ENCODE measurements at regions not wholly inside any gene's neighbourhood (a gene's known extent, or its start where the extent isn't known, plus 50 kb on each side); places are given as distances from the start of the nearest gene placed in this dataset.

- TF ChIP-seq, protein P1, sequence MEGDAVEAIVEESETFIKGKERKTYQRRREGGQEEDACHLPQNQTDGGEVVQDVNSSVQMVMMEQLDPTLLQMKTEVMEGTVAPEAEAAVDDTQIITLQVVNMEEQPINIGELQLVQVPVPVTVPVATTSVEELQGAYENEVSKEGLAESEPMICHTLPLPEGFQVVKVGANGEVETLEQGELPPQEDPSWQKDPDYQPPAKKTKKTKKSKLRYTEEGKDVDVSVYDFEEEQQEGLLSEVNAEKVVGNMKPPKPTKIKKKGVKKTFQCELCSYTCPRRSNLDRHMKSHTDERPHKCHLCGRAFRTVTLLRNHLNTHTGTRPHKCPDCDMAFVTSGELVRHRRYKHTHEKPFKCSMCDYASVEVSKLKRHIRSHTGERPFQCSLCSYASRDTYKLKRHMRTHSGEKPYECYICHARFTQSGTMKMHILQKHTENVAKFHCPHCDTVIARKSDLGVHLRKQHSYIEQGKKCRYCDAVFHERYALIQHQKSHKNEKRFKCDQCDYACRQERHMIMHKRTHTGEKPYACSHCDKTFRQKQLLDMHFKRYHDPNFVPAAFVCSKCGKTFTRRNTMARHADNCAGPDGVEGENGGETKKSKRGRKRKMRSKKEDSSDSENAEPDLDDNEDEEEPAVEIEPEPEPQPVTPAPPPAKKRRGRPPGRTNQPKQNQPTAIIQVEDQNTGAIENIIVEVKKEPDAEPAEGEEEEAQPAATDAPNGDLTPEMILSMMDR (IDR thresholded peaks at IDR 0.05; ENCODE audit: extremely low read depth, insufficient read depth, missing control alignments) = no peak
- in situ Hi-C loops (cut with MboI; ENCODE audit: low pct_unique_long_range_greater_than_20kb, low sequenced_read_pairs, unreplicated experiment) = no loop called here
- no peak for DNase-seq (ENCODE audit: low spot score)
These were observed 137.5 kb downstream of the C5orf15 start for GRCh38 chr5:133830911-133831310.

DNA sequence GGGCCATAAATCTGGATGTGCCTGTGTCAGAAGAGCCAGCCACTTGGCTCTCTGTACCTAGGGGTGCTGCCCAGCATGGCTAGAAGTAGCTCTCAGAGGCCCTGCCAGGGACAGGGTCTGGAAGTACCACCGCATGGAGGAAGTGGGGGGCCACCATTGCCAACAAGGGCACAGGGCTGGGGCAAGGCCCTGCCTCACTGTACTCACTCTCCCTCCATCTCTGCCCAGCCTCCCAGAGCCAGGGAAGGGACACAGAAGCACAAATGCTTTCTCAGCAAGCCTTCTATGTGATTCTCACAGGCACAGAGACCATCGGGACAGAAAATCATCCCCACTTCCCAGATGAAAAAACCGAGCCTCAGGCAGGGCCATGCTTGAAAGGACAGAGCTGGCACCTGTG is 138.1 kb downstream of the C5orf15 start:
- no peak for DNase-seq (ENCODE audit: low spot score)
- TF ChIP-seq, protein P1 (IDR thresholded peaks at IDR 0.05; ENCODE audit: extremely low read depth, insufficient read depth, missing control alignments) = no peak
- in situ Hi-C loops (cut with MboI; ENCODE audit: low pct_unique_long_range_greater_than_20kb, low sequenced_read_pairs, unreplicated experiment) = no loop called here

GRCh38 chr5:133829786-133830185 is 138.6 kb downstream of the C5orf15 start:
- TF ChIP-seq, protein P1 (IDR thresholded peaks at IDR 0.05; ENCODE audit: extremely low read depth, insufficient read depth, missing control alignments) = no peak
- no peak for DNase-seq (ENCODE audit: low spot score)
- in situ Hi-C loops (cut with MboI; ENCODE audit: low pct_unique_long_range_greater_than_20kb, low sequenced_read_pairs, unreplicated experiment) = no loop called here

- in situ Hi-C loops (cut with MboI; ENCODE audit: low pct_unique_long_range_greater_than_20kb, low sequenced_read_pairs, unreplicated experiment) = no loop called here
- DNase-seq (ENCODE audit: low spot score) = no peak
- TF ChIP-seq, protein P1 (IDR thresholded peaks at IDR 0.05; ENCODE audit: extremely low read depth, insufficient read depth, missing control alignments) = no peak
These were observed 139.7 kb downstream of the C5orf15 start for GRCh38 chr5:133828722-133829121.

- TF ChIP-seq, protein P1 (IDR thresholded peaks at IDR 0.05; ENCODE audit: extremely low read depth, insufficient read depth, missing control alignments) = no peak
- in situ Hi-C loops (cut with MboI; ENCODE audit: low pct_unique_long_range_greater_than_20kb, low sequenced_read_pairs, unreplicated experiment) = no loop called here
- DNase-seq (ENCODE audit: low spot score) = no peak
These were observed 140.6 kb downstream of the C5orf15 start for GRCh38 chr5:133827830-133828229.

- in situ Hi-C loops (cut with MboI; ENCODE audit: low pct_unique_long_range_greater_than_20kb, low sequenced_read_pairs, unreplicated experiment) = no loop called here
- TF ChIP-seq, protein P1 (IDR thresholded peaks at IDR 0.05; ENCODE audit: extremely low read depth, insufficient read depth, missing control alignments) = no peak
- DNase-seq (ENCODE audit: low spot score) = no peak
These were observed 141.4 kb downstream of the C5orf15 start for GRCh38 chr5:133827011-133827410.

Data from GM13977 (cell line).